Naive thymus-derived CD8-positive, alpha-beta T cell (primary cell): ENCODE measurements at regions not wholly inside any gene's neighbourhood (a gene's known extent, or its start where the extent isn't known, plus 50 kb on each side); places are given as distances from the start of the nearest gene placed in this dataset.

Source experiments
- ATAC-seq, 2 donors: fragments of 150-1000 bp; cut with Tn5 transposase in 1 of 2; sonication (Bioruptor Pico), chemical (Tn5 transposase) in 1 of 2; 1 replicate in 1 of 2; 2 replicates in 1 of 2; pipeline ENCODE4 v1.10.0; 2021; ENCODE audit warnings: mild to moderate bottlenecking in 2 of 2, moderate library complexity in 2 of 2
- POLR2A ChIA-PET: fragments of 350-600 bp; sonication (Branson Sonifier 250); formaldehyde crosslinking; loops from one replicate; lab custom pipeline; 2021; ENCODE audit warnings: antibody characterized with exemption; lab: Charles Lee
- DNase-seq, 10 donors: peaks; one replicate each; pipeline versions ENCODE4 v3.0.0 to v3.0.0-alpha.2; 2020 to 2022
- H3K27ac Mint-ChIP-seq, 10 donors: one replicate each; pipeline ENCODE4 v1.8.0; 2020 to 2022; ENCODE audit warnings: mild to moderate bottlenecking in 10 of 10, mixed read lengths in 10 of 10, moderate library complexity in 4 of 10, inconsistent platforms in 1 of 10
- H3K27me3 Mint-ChIP-seq, 5 donors: one replicate each; pipeline ENCODE4 v1.8.0; 2021 to 2022; ENCODE audit warnings: mixed read lengths in 5 of 5
- H3K36me3 Mint-ChIP-seq, 3 donors: one replicate each; pipeline ENCODE4 v1.8.0; 2020 to 2022; ENCODE audit warnings: mixed read lengths in 3 of 3, mild to moderate bottlenecking in 2 of 3, inconsistent platforms in 1 of 3
- H3K4me1 Mint-ChIP-seq, 4 donors: one replicate each; pipeline ENCODE4 v1.8.0; 2021 to 2022; ENCODE audit warnings: mixed read lengths in 4 of 4
- H3K4me3 Mint-ChIP-seq, 10 donors: one replicate each; pipeline ENCODE4 v1.8.0; 2020 to 2022; ENCODE audit warnings: mild to moderate bottlenecking in 10 of 10, mixed read lengths in 10 of 10, moderate library complexity in 6 of 10, inconsistent platforms in 1 of 10
- H3K9me3 Mint-ChIP-seq, 9 donors: one replicate each; pipeline ENCODE4 v1.8.0; 2020 to 2022; ENCODE audit warnings: mixed read lengths in 9 of 9, mild to moderate bottlenecking in 3 of 9, inconsistent platforms in 1 of 9, moderate library complexity in 1 of 9

GRCh38 chr1:104795931-104796330 lies 1046.2 kb downstream of the AMY1C start:
- Mint-ChIP-seq H3K4me1 (no peaks in the 10 kb centered on the region), H3K36me3 (no peaks in the 10 kb centered on the region), H3K27me3 (no peaks in the 10 kb centered on the region), H3K9me3 (peaks cover 0 to 32% (median 10%) of the 10 kb centered on the region in 9 donors), H3K27ac (no peak overlapping the region), H3K4me3 (no peak overlapping the region)
- ATAC-seq (no peak), DNase-seq (no peak)
- POLR2A ChIA-PET: no interaction called here

GRCh38 chr1:104797982-104798381 lies 1048.3 kb downstream of the AMY1C start:
- no peak for DNase-seq
- Mint-ChIP-seq H3K36me3 (no peaks in the 10 kb centered on the region), H3K4me1 (no peaks in the 10 kb centered on the region), H3K4me3 (no peak overlapping the region), H3K27me3 (no peaks in the 10 kb centered on the region), H3K27ac (no peak overlapping the region), H3K9me3 (peaks cover 0 to 32% (median 10%) of the 10 kb centered on the region in 9 donors)
- POLR2A ChIA-PET: no interaction called here
- ATAC-seq: no peak

- Mint-ChIP-seq H3K27me3 (no peaks in the 10 kb centered on the region), H3K36me3 (no peaks in the 10 kb centered on the region), H3K9me3 (peaks cover 0 to 24% (median 6%) of the 10 kb centered on the region in 9 donors), H3K27ac (no peak overlapping the region), H3K4me3 (no peak overlapping the region), H3K4me1 (no peaks in the 10 kb centered on the region)
- ATAC-seq: no peak
- no peak for DNase-seq
- POLR2A ChIA-PET: no interaction called here
Observed at GRCh38 chr1:104801344-104801743, 1051.6 kb downstream of the AMY1C start.

- POLR2A ChIA-PET: no interaction called here
- DNase-seq (no peak), ATAC-seq (no peak)
- H3K27me3 Mint-ChIP-seq: no peaks in the 10 kb centered on the region
- H3K4me3 Mint-ChIP-seq: no peak overlapping the region
- H3K36me3 Mint-ChIP-seq: no peaks in the 10 kb centered on the region
- no peak overlapping the region for H3K27ac Mint-ChIP-seq
- H3K9me3 Mint-ChIP-seq: peaks cover 0 to 12% (median 2%) of the 10 kb centered on the region in 9 donors
- H3K4me1 Mint-ChIP-seq: no peaks in the 10 kb centered on the region
Observed at GRCh38 chr1:104804147-104804546, 1054.4 kb downstream of the AMY1C start.

- ATAC-seq: no peak
- POLR2A ChIA-PET: no interaction called here
- Mint-ChIP-seq H3K4me1 (no peaks in the 10 kb centered on the region), H3K27me3 (no peaks in the 10 kb centered on the region), H3K4me3 (no peak overlapping the region), H3K36me3 (no peaks in the 10 kb centered on the region), H3K9me3 (peaks cover 0 to 14% (median 4%) of the 10 kb centered on the region in 9 donors), H3K27ac (no peak overlapping the region)
- DNase-seq: no peak
Observed at GRCh38 chr1:104807590-104807989, 1057.9 kb downstream of the AMY1C start.

GRCh38 chr1:104825401-104825800 lies 1075.7 kb downstream of the AMY1C start:
- no peaks in the 10 kb centered on the region for H3K4me1 Mint-ChIP-seq
- POLR2A ChIA-PET: no interaction called here
- peaks cover 2 to 14% (median 6%) of the 10 kb centered on the region in 9 donors for H3K9me3 Mint-ChIP-seq
- ATAC-seq (no peak), DNase-seq (no peak)
- no peaks in the 10 kb centered on the region for H3K27me3 Mint-ChIP-seq
- no peak overlapping the region for H3K4me3 Mint-ChIP-seq
- H3K36me3 Mint-ChIP-seq: no peaks in the 10 kb centered on the region
- no peak overlapping the region for H3K27ac Mint-ChIP-seq

- POLR2A ChIA-PET: no interaction called here
- Mint-ChIP-seq H3K27me3 (no peaks in the 10 kb centered on the region), H3K4me1 (no peaks in the 10 kb centered on the region), H3K4me3 (no peak overlapping the region), H3K27ac (no peak overlapping the region), H3K9me3 (peaks cover 3 to 40% (median 13%) of the 10 kb centered on the region in 9 donors), H3K36me3 (peaks cover 0 to 4% (median 0%) of the 10 kb centered on the region in 3 donors)
- DNase-seq: no peak
- no peak for ATAC-seq
Observed at GRCh38 chr1:104830534-104830933, 1080.8 kb downstream of the AMY1C start.

GRCh38 chr1:104852151-104852550 lies 1102.5 kb downstream of the AMY1C start:
- POLR2A ChIA-PET: no interaction called here
- Mint-ChIP-seq H3K4me3 (no peak overlapping the region), H3K27ac (no peak overlapping the region), H3K4me1 (no peaks in the 10 kb centered on the region), H3K36me3 (no peaks in the 10 kb centered on the region), H3K27me3 (no peaks in the 10 kb centered on the region), H3K9me3 (peaks cover 0 to 13% (median 2%) of the 10 kb centered on the region in 9 donors)
- no peak for DNase-seq
- no peak for ATAC-seq

GRCh38 chr1:104853276-104853675 lies 1103.6 kb downstream of the AMY1C start:
- no peak for DNase-seq
- no peak overlapping the region for H3K4me3 Mint-ChIP-seq
- POLR2A ChIA-PET: no interaction called here
- H3K27me3 Mint-ChIP-seq: no peaks in the 10 kb centered on the region
- no peaks in the 10 kb centered on the region for H3K36me3 Mint-ChIP-seq
- H3K4me1 Mint-ChIP-seq: no peaks in the 10 kb centered on the region
- ATAC-seq: no peak
- no peak overlapping the region for H3K27ac Mint-ChIP-seq
- peaks cover 0 to 23% (median 9%) of the 10 kb centered on the region in 9 donors for H3K9me3 Mint-ChIP-seq

GRCh38 chr1:104854529-104854928 lies 1104.8 kb downstream of the AMY1C start:
- POLR2A ChIA-PET: no interaction called here
- ATAC-seq (no peak), DNase-seq (no peak)
- Mint-ChIP-seq H3K4me3 (no peak overlapping the region), H3K27ac (no peak overlapping the region), H3K9me3 (peaks cover 3 to 27% (median 11%) of the 10 kb centered on the region in 9 donors), H3K27me3 (no peaks in the 10 kb centered on the region), H3K4me1 (no peaks in the 10 kb centered on the region), H3K36me3 (no peaks in the 10 kb centered on the region)

- POLR2A ChIA-PET: no interaction called here
Observed at GRCh38 chr1:104855550-104855949, 1105.9 kb downstream of the AMY1C start.

GRCh38 chr1:104856091-104856490 lies 1106.4 kb downstream of the AMY1C start:
- Mint-ChIP-seq H3K9me3 (peaks cover 3 to 29% (median 16%) of the 10 kb centered on the region in 9 donors), H3K4me3 (no peak overlapping the region), H3K27me3 (no peaks in the 10 kb centered on the region), H3K27ac (no peak overlapping the region), H3K36me3 (no peaks in the 10 kb centered on the region), H3K4me1 (no peaks in the 10 kb centered on the region)
- ATAC-seq (no peak), DNase-seq (no peak)
- POLR2A ChIA-PET: no interaction called here

More at GRCh38 chr1:104855550-104855949, 1105.9 kb downstream of the AMY1C start:
- Mint-ChIP-seq H3K27ac (no peak overlapping the region), H3K9me3 (peaks cover 3 to 29% (median 13%) of the 10 kb centered on the region in 9 donors), H3K4me3 (no peak overlapping the region), H3K27me3 (no peaks in the 10 kb centered on the region), H3K36me3 (no peaks in the 10 kb centered on the region), H3K4me1 (no peaks in the 10 kb centered on the region)
- DNase-seq (no peak), ATAC-seq (no peak)

- Mint-ChIP-seq H3K36me3 (no peaks in the 10 kb centered on the region), H3K27ac (no peak overlapping the region), H3K27me3 (no peaks in the 10 kb centered on the region), H3K4me1 (no peaks in the 10 kb centered on the region), H3K9me3 (peaks cover 3 to 29% (median 13%) of the 10 kb centered on the region in 9 donors), H3K4me3 (no peak overlapping the region)
- no peak for ATAC-seq
- DNase-seq: no peak
- POLR2A ChIA-PET: no interaction called here
Observed at GRCh38 chr1:104856518-104856917, 1106.8 kb downstream of the AMY1C start.

GRCh38 chr1:104868794-104869193 lies 1119.1 kb downstream of the AMY1C start:
- H3K9me3 Mint-ChIP-seq: peaks cover 3 to 23% (median 9%) of the 10 kb centered on the region in 9 donors
- no peak for ATAC-seq

More at GRCh38 chr1:104868794-104869193, 1119.1 kb downstream of the AMY1C start:
- Mint-ChIP-seq H3K36me3 (no peaks in the 10 kb centered on the region), H3K4me3 (no peak overlapping the region), H3K27ac (no peak overlapping the region), H3K4me1 (no peaks in the 10 kb centered on the region), H3K27me3 (no peaks in the 10 kb centered on the region)
- DNase-seq: no peak
- POLR2A ChIA-PET: no interaction called here
